ENCODE measurements at regions not wholly inside any gene's neighbourhood (a gene's known extent, or its start where the extent isn't known, plus 50 kb on each side); places are given as distances from the start of the nearest gene placed in this dataset.

DNA sequence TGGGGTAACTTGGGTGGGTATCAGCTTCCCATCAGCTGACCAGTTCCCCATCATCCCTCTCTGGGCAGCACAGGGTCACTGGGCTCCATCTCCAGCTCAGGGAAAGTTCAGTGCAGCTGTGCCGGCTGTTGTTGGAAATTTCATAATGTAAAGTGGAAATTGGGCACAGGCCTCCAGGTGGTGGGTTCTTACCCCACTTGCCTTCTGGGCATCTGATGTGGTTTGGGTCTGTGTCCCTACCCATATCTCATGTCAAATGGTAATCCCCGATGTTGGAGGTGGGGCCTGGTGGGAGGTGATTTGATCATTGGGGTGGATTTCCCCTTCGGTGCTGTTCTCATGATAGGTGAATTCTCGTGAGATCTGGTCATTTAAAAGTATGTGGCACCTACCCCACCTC is 59.7 kb upstream of the PSEN2 start:
- H3K4me1 Mint-ChIP-seq (ENCODE audit: low read depth, unreplicated experiment), result no peaks in the 10 kb centered on the region
- ChIA-PET POLR2A (no interaction called here), CTCF (no interaction called here)
- Histone ChIP-seq H3K27me3 (replicated peaks; ENCODE audit: control insufficient read depth, insufficient read depth, low read length) (no peaks in the 10 kb centered on the region), H3K4me3 (ENCODE audit: low read depth, low read length) (no peak overlapping the region), H3K36me3 (ENCODE audit: control insufficient read depth, insufficient read depth, low read length) (no peaks in the 10 kb centered on the region), H3K4me1 (peaks cover 3% of the 10 kb centered on the region; the same call in 1 of the 2 replicates), H3K9me3 (no peaks in the 10 kb centered on the region)
- no peaks in the 10 kb centered on the region for H3K9me3 Mint-ChIP-seq (ENCODE audit: unreplicated experiment)
- BruUV-seq (replicated peaks), result no TSS peak
- no peaks in the 10 kb centered on the region for H3K27me3 Mint-ChIP-seq (ENCODE audit: insufficient read depth, unreplicated experiment)
- intact Hi-C loops (cut with micrococcal nuclease; ENCODE audit: unreplicated experiment), result no loop called here
- no peak for DNase-seq
- no peak overlapping the region for H3K4me3 Mint-ChIP-seq (ENCODE audit: unreplicated experiment)
- H3K36me3 Mint-ChIP-seq (ENCODE audit: insufficient read depth, unreplicated experiment), result no peaks in the 10 kb centered on the region
- TF ChIP-seq CTCF (IDR thresholded peaks at IDR 0.05; ENCODE audit: insufficient read depth in 1 of 2, low read depth in 1 of 2, low read length in 1 of 2, severe bottlenecking in 1 of 2, unreplicated experiment in 1 of 2), result no peak
- no peak overlapping the region for H3K27ac Mint-ChIP-seq (ENCODE audit: unreplicated experiment)

- Histone ChIP-seq H3K4me3 (ENCODE audit: low read depth, low read length) (no peak overlapping the region), H3K36me3 (ENCODE audit: control insufficient read depth, insufficient read depth, low read length) (no peaks in the 10 kb centered on the region), H3K4me1 (peaks cover 2% of the 10 kb centered on the region; the same call in 1 of the 2 replicates), H3K9me3 (no peaks in the 10 kb centered on the region), H3K27me3 (replicated peaks; ENCODE audit: control insufficient read depth, insufficient read depth, low read length) (no peaks in the 10 kb centered on the region)
- ChIA-PET CTCF (no interaction called here), POLR2A (no interaction called here)
- TF ChIP-seq CTCF (IDR thresholded peaks at IDR 0.05; ENCODE audit: insufficient read depth in 1 of 2, low read depth in 1 of 2, low read length in 1 of 2, severe bottlenecking in 1 of 2, unreplicated experiment in 1 of 2), result no peak
- BruUV-seq (replicated peaks), result no TSS peak
- no peaks in the 10 kb centered on the region for H3K27me3 Mint-ChIP-seq (ENCODE audit: insufficient read depth, unreplicated experiment)
- H3K9me3 Mint-ChIP-seq (ENCODE audit: unreplicated experiment), result no peaks in the 10 kb centered on the region
- no peak overlapping the region for H3K4me3 Mint-ChIP-seq (ENCODE audit: unreplicated experiment)
- no peak for DNase-seq
- no peaks in the 10 kb centered on the region for H3K4me1 Mint-ChIP-seq (ENCODE audit: low read depth, unreplicated experiment)
- H3K36me3 Mint-ChIP-seq (ENCODE audit: insufficient read depth, unreplicated experiment), result no peaks in the 10 kb centered on the region
- intact Hi-C loops (cut with micrococcal nuclease; ENCODE audit: unreplicated experiment), result no loop called here
- H3K27ac Mint-ChIP-seq (ENCODE audit: unreplicated experiment), result no peak overlapping the region
These were observed 60.4 kb upstream of the PSEN2 start for GRCh38 chr1:226809785-226810571.

DNA sequence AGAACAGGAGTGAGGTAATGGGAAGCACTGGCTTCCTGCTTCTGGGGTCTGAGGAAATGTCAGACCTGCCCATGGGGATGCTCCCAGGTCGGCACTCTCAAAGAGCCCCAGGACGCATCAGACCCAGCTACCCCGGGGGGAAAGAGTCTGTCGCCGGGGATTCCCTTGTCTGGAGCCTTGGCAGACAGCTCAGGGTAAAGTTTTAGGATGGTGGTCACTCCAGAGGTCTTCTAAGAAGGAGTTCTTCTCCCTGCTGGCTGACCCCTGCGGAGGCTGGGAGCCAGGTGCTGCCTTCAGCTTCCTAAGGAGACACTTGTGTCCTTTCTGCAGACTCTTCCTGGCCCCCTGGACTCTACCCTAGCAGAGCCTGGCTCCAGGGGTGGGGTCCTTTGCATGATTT is 61.9 kb upstream of the PSEN2 start:
- CTCF ChIA-PET, result no interaction called here
- POLR2A ChIA-PET, result no interaction called here
- H3K4me1 ChIP-seq, result no peaks in the 10 kb centered on the region
- no peak for TF ChIP-seq CTCF (IDR thresholded peaks at IDR 0.05; ENCODE audit: insufficient read depth in 1 of 2, low read depth in 1 of 2, low read length in 1 of 2, severe bottlenecking in 1 of 2, unreplicated experiment in 1 of 2)
- Mint-ChIP-seq H3K4me1 (ENCODE audit: low read depth, unreplicated experiment) (no peaks in the 10 kb centered on the region), H3K27ac (ENCODE audit: unreplicated experiment) (no peak overlapping the region), H3K9me3 (ENCODE audit: unreplicated experiment) (no peaks in the 10 kb centered on the region), H3K27me3 (ENCODE audit: insufficient read depth, unreplicated experiment) (no peaks in the 10 kb centered on the region), H3K4me3 (ENCODE audit: unreplicated experiment) (no peak overlapping the region), H3K36me3 (ENCODE audit: insufficient read depth, unreplicated experiment) (no peaks in the 10 kb centered on the region)
- BruUV-seq (replicated peaks), result no TSS peak
- H3K36me3 ChIP-seq (ENCODE audit: control insufficient read depth, insufficient read depth, low read length), result no peaks in the 10 kb centered on the region
- no peaks in the 10 kb centered on the region for H3K9me3 ChIP-seq
- DNase-seq, result no peak
- no peaks in the 10 kb centered on the region for H3K27me3 ChIP-seq (replicated peaks; ENCODE audit: control insufficient read depth, insufficient read depth, low read length)
- intact Hi-C loops (cut with micrococcal nuclease; ENCODE audit: unreplicated experiment), result no loop called here
- H3K4me3 ChIP-seq (ENCODE audit: low read depth, low read length), result no peak overlapping the region

All from Caco-2 (cell line).